SK-N-SH (cell line): ENCODE measurements at regions not wholly inside any gene's neighbourhood (a gene's known extent, or its start where the extent isn't known, plus 50 kb on each side); places are given as distances from the start of the nearest gene placed in this dataset.

ENCODE experiments used
- CTCF ChIP-seq: fragments of 200-600 bp; sonication (generic); IDR thresholded peaks from 2 replicates; pipeline ENCODE4 v1.6.1; 2017; ENCODE audit warnings: antibody characterized with exemption, mild to moderate bottlenecking, moderate library complexity
- EP300 ChIP-seq, 2 experiments: IDR thresholded peaks; 2 replicates each; pipeline versions ENCODE4 v1.4.0 to v1.6.1; 2012; ENCODE audit warnings: borderline replicate concordance in 1 of 2, low read depth in 1 of 2, low read length in 1 of 2
- IRF3 ChIP-seq: fragments of 150-350 bp; IDR thresholded peaks from 2 replicates; pipeline ENCODE4 v1.6.1; 2016; ENCODE audit warnings: mild to moderate bottlenecking, low read depth, low read length
- JUND ChIP-seq: IDR thresholded peaks from 2 replicates; pipeline ENCODE4 v1.4.0; 2012
- MAX ChIP-seq: IDR thresholded peaks from 2 replicates; pipeline ENCODE4 v1.4.0; 2012; ENCODE audit warnings: low read depth
- MXI1 ChIP-seq: IDR thresholded peaks from 2 replicates; pipeline ENCODE4 v1.6.1; 2012; ENCODE audit warnings: mild to moderate bottlenecking, low read depth, low read length, improper control_type of control experiment
- PBX3 ChIP-seq: IDR thresholded peaks from 2 replicates; pipeline ENCODE4; 2012
- POLR2AphosphoS5 ChIP-seq: IDR thresholded peaks from 2 replicates; pipeline ENCODE4 v1.6.1; 2012; ENCODE audit warnings: low read depth, low read length
- SIN3A ChIP-seq: IDR thresholded peaks from 2 replicates; pipeline ENCODE4 v1.6.1; 2012; ENCODE audit warnings: low read depth, mild to moderate bottlenecking, low read length, moderate library complexity, borderline replicate concordance
- SMC3 ChIP-seq: IDR thresholded peaks from 2 replicates; pipeline ENCODE4 v1.6.1; 2012; ENCODE audit warnings: low read depth, low read length, improper control_type of control experiment
- TEAD4 ChIP-seq: IDR thresholded peaks from 2 replicates; pipeline ENCODE4 v1.4.0; 2012; ENCODE audit warnings: mild to moderate bottlenecking, borderline replicate concordance; ENCODE audit not compliant: insufficient read depth

- no peak for TF ChIP-seq POLR2AphosphoS5
- TF ChIP-seq CTCF, result no peak
- TF ChIP-seq EP300 (IDR thresholded peaks at IDR 0.05; ENCODE audit: borderline replicate concordance in 1 of 2, low read depth in 1 of 2, low read length in 1 of 2), result no peak
- TF ChIP-seq IRF3, result no peak
- no peak for TF ChIP-seq MAX
- TF ChIP-seq SIN3A, result no peak
- TF ChIP-seq MXI1, result no peak
- TF ChIP-seq SMC3, result no peak
- no peak for TF ChIP-seq TEAD4
- no peak for TF ChIP-seq PBX3
- no peak for TF ChIP-seq JUND
These were observed 205.0 kb upstream of the FAM47C start for GRCh38 chrX:36803151-36803550.
